Neural progenitor cell (in vitro differentiated cells): ENCODE measurements at regions not wholly inside any gene's neighbourhood (a gene's known extent, or its start where the extent isn't known, plus 50 kb on each side); places are given as distances from the start of the nearest gene placed in this dataset.

Experiments used
- DNase-seq: peaks from one replicate; pipeline ENCODE4 v3.0.0-alpha.2; 2016; ENCODE audit warnings: low spot score
- H2AFZ ChIP-seq: fragments of 200-600 bp; sonication (generic); replicated peaks from 2 replicates; pipeline ENCODE4 v1.6.1; 2016; ENCODE audit warnings: antibody characterized with exemption
- H3F3A ChIP-seq: fragments of 200-600 bp; sonication (generic); 2 replicates; pipeline ENCODE4 v1.6.1; 2016; ENCODE audit warnings: antibody characterized with exemption, low read depth
- H3K27ac ChIP-seq: fragments of 200-600 bp; sonication (generic); 2 replicates; pipeline ENCODE4 v1.5.1; 2016; ENCODE audit warnings: mild to moderate bottlenecking
- H3K27me3 ChIP-seq: fragments of 200-600 bp; sonication (generic); 2 replicates; pipeline ENCODE4 v1.6.1; 2016; ENCODE audit warnings: mild to moderate bottlenecking, moderate library complexity
- H3K36me3 ChIP-seq: fragments of 200-600 bp; sonication (generic); 2 replicates; pipeline ENCODE4 v1.5.1; 2016
- H3K4me1 ChIP-seq: fragments of 200-600 bp; sonication (generic); 2 replicates; pipeline ENCODE4 v1.6.1; 2016; ENCODE audit warnings: mixed run types
- H3K4me2 ChIP-seq: fragments of 200-600 bp; sonication (generic); 2 replicates; pipeline ENCODE4 v1.6.1; 2016
- H3K4me3 ChIP-seq: fragments of 200-600 bp; sonication (generic); 2 replicates; pipeline ENCODE4 v1.5.1; 2016
- H3K79me2 ChIP-seq: fragments of 200-600 bp; sonication (generic); 2 replicates; pipeline ENCODE4 v1.6.1; 2016; ENCODE audit warnings: low read depth
- H3K9ac ChIP-seq: fragments of 200-600 bp; sonication (generic); 2 replicates; pipeline ENCODE4 v1.6.1; 2016
- H3K9me3 ChIP-seq: fragments of 200-600 bp; sonication (generic); 2 replicates; pipeline ENCODE4 v1.5.1; 2016; ENCODE audit warnings: low read depth
- H4K20me1 ChIP-seq: fragments of 200-600 bp; sonication (generic); 2 replicates; pipeline ENCODE4 v1.6.1; 2016; ENCODE audit warnings: low read depth
- H3K27ac Mint-ChIP-seq: 3 replicates; pipeline ENCODE4 v1.8.0; 2021; ENCODE audit warnings: mixed read lengths
- H3K27me3 Mint-ChIP-seq: 2 replicates; pipeline ENCODE4 v1.8.0; 2022; ENCODE audit warnings: low read depth, mild to moderate bottlenecking, inconsistent platforms, moderate library complexity, mixed read lengths; ENCODE audit not compliant: insufficient read depth
- H3K36me3 Mint-ChIP-seq: 3 replicates; pipeline ENCODE4 v1.8.0; 2021; ENCODE audit warnings: mixed read lengths
- H3K4me1 Mint-ChIP-seq: 3 replicates; pipeline ENCODE4 v1.8.0; 2021; ENCODE audit warnings: mixed read lengths
- H3K4me3 Mint-ChIP-seq: 3 replicates; pipeline ENCODE4 v1.8.0; 2021; ENCODE audit warnings: mild to moderate bottlenecking, moderate library complexity, mixed read lengths
- H3K9me3 Mint-ChIP-seq: 3 replicates; pipeline ENCODE4 v1.8.0; 2020; ENCODE audit warnings: mixed read lengths
- EZH2 ChIP-seq: fragments of 200-600 bp; sonication (generic); IDR thresholded peaks from 2 replicates; pipeline ENCODE4 v1.6.1; 2017; ENCODE audit warnings: antibody characterized with exemption, mild to moderate bottlenecking, moderate library complexity
- EZH2phosphoT487 ChIP-seq: fragments of 200-600 bp; sonication (generic); IDR thresholded peaks from 2 replicates; pipeline ENCODE4 v1.6.1; 2017; ENCODE audit warnings: antibody characterized with exemption
- TF ChIP-seq, protein P1 (sequence below): fragments of 200-600 bp; sonication (generic); IDR thresholded peaks from 2 replicates; pipeline ENCODE4 v1.5.1; 2017; ENCODE audit warnings: antibody characterized with exemption, mild to moderate bottlenecking

DNA sequence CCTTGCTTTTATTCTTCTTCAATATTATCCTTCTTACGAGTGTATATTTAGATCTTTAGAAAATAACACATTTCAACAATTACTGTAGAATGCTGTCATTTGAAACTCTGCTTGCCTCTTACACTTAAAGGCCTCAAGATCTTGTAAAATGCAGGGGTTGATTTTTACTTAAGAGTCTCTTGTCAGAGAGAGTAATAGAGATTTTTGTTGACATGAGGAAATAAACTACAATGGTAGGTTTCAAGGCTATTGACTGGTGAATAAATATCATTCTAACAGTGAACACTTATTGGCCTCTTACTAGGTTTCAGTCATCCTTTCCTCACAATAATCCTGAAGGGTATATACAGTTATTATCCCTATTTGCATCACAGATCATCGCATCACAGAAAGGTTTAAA, 344.6 kb downstream of the GBE1 start:
- Histone ChIP-seq H3K27me3 (no peaks in the 10 kb centered on the region), H3K79me2 (no peaks in the 10 kb centered on the region), H3K27ac (no peak overlapping the region), H3K9ac (no peak overlapping the region), H3F3A (no peaks in the 10 kb centered on the region), H3K4me2 (no peak overlapping the region), H4K20me1 (no peaks in the 10 kb centered on the region), H3K9me3 (no peaks in the 10 kb centered on the region), H2AFZ (no peak overlapping the region), H3K4me3 (no peak overlapping the region), H3K36me3 (no peaks in the 10 kb centered on the region), H3K4me1 (no peaks in the 10 kb centered on the region)
- no peak for DNase-seq
- Mint-ChIP-seq H3K36me3 (no peaks in the 10 kb centered on the region), H3K9me3 (no peaks in the 10 kb centered on the region), H3K4me3 (no peak overlapping the region), H3K4me1 (no peaks in the 10 kb centered on the region), H3K27me3 (no peaks in the 10 kb centered on the region), H3K27ac (no peak overlapping the region)
- TF ChIP-seq, protein P1, sequence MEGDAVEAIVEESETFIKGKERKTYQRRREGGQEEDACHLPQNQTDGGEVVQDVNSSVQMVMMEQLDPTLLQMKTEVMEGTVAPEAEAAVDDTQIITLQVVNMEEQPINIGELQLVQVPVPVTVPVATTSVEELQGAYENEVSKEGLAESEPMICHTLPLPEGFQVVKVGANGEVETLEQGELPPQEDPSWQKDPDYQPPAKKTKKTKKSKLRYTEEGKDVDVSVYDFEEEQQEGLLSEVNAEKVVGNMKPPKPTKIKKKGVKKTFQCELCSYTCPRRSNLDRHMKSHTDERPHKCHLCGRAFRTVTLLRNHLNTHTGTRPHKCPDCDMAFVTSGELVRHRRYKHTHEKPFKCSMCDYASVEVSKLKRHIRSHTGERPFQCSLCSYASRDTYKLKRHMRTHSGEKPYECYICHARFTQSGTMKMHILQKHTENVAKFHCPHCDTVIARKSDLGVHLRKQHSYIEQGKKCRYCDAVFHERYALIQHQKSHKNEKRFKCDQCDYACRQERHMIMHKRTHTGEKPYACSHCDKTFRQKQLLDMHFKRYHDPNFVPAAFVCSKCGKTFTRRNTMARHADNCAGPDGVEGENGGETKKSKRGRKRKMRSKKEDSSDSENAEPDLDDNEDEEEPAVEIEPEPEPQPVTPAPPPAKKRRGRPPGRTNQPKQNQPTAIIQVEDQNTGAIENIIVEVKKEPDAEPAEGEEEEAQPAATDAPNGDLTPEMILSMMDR, result no peak
- no peak for TF ChIP-seq EZH2
- no peak for TF ChIP-seq EZH2phosphoT487

- no peak overlapping the region for H3K27ac ChIP-seq
- no peaks in the 10 kb centered on the region for H4K20me1 ChIP-seq
- no peaks in the 10 kb centered on the region for H3K27me3 ChIP-seq
- H3K4me2 ChIP-seq, result no peak overlapping the region
- H3K36me3 ChIP-seq, result no peaks in the 10 kb centered on the region
- no peak for DNase-seq
- no peaks in the 10 kb centered on the region for H3F3A ChIP-seq
- TF ChIP-seq EZH2 (no peak), EZH2phosphoT487 (no peak)
- TF ChIP-seq, protein P1, result no peak
- Mint-ChIP-seq H3K27ac (no peak overlapping the region), H3K4me1 (no peaks in the 10 kb centered on the region), H3K36me3 (no peaks in the 10 kb centered on the region), H3K4me3 (no peak overlapping the region), H3K27me3 (no peaks in the 10 kb centered on the region), H3K9me3 (no peaks in the 10 kb centered on the region)
- H3K4me1 ChIP-seq, result no peaks in the 10 kb centered on the region
- no peak overlapping the region for H3K4me3 ChIP-seq
- no peaks in the 10 kb centered on the region for H3K9me3 ChIP-seq
- H2AFZ ChIP-seq, result no peak overlapping the region
- H3K79me2 ChIP-seq, result no peaks in the 10 kb centered on the region
- H3K9ac ChIP-seq, result no peak overlapping the region
These were observed 355.1 kb downstream of the GBE1 start for GRCh38 chr3:81406318-81406717.

DNA sequence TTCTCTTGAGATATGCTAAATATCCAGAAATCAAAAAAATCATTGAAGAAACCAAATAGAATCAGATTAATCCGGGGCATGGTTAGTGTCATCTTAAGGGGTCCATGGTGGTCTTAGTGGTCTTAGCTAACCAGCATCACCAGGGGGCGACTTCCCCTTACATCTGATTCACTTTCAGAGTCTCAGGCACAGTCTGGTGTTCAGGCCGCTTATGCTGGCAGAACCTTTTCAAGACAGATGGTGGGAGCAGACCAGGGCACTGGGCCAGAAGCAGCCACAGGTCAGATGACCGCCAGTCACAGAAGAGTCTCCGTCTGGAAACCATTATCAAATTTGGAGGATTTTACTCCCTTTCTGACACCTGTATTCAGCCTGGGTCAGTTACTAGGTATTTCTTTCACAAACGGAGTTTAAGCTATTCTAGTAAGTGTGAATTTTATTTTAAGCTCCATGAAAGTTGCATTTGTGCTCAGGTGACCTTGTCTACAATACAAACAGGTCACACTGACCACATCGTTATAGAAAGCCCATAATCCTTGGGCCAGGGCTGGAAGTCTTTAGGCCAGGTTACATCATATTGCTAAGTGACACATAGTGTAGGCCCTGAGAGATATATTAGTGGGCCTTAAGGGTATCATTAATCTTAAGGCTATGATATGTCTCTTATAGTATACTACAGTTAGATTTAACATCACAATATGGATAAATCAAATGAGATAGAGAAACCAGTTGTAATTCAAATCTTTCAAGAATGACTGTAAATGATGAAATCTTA, 365.5 kb downstream of the GBE1 start:
- Histone ChIP-seq H3K4me1 (peaks cover 4% of the 10 kb centered on the region), H3K27ac (no peak overlapping the region)
- H3K27ac Mint-ChIP-seq, result no peak overlapping the region

More for the DNA sequence above, 365.5 kb downstream of the GBE1 start:
- Mint-ChIP-seq H3K9me3 (no peaks in the 10 kb centered on the region), H3K27me3 (no peaks in the 10 kb centered on the region), H3K4me1 (peaks cover 13% of the 10 kb centered on the region), H3K4me3 (no peak overlapping the region), H3K36me3 (no peaks in the 10 kb centered on the region)
- DNase-seq, result peak; percentile 56
- H3K36me3 ChIP-seq, result no peaks in the 10 kb centered on the region
- no peak overlapping the region for H3K4me3 ChIP-seq
- no peaks in the 10 kb centered on the region for H3K79me2 ChIP-seq
- H3K9ac ChIP-seq, result no peak overlapping the region
- no peaks in the 10 kb centered on the region for H3K27me3 ChIP-seq
- H4K20me1 ChIP-seq, result no peaks in the 10 kb centered on the region
- no peaks in the 10 kb centered on the region for H3K9me3 ChIP-seq
- TF ChIP-seq EZH2, result no peak
- TF ChIP-seq, protein P1, result peak; percentile 57
- H2AFZ ChIP-seq, result peak overlapping the region; percentile 69
- no peaks in the 10 kb centered on the region for H3F3A ChIP-seq
- H3K4me2 ChIP-seq, result no peak overlapping the region
